HG02884 (cell line): ENCODE measurements at regions not wholly inside any gene's neighbourhood (a gene's known extent, or its start where the extent isn't known, plus 50 kb on each side); places are given as distances from the start of the nearest gene placed in this dataset.

ENCODE experiments used
- ATAC-seq: cut with Tn5 transposase; IDR thresholded peaks from one replicate; pipeline ENCODE4 v1.9.1; 2021; ENCODE audit warnings: mild to moderate bottlenecking, moderate library complexity; ENCODE audit not compliant: unreplicated experiment

DNA sequence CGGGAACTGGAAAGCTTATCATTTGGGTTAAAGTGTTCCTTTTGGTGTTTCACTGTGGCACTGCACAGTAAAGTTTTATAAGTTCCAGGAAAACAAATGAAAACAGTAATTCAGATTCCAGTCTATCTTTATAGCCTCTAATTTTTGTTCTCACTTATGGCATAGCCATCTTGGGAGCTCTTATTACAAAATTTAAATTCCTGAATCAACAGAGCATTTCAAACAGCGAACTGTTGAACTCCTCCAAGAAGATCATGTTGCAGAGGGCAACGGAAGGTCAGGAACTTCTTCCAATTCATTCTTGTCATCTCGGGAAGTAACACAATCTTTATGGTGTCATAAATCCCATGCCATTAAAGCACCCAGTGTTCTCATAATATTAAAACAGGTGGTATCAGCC lies 229.1 kb downstream of the KCNC2 start:
- no peak for ATAC-seq

DNA sequence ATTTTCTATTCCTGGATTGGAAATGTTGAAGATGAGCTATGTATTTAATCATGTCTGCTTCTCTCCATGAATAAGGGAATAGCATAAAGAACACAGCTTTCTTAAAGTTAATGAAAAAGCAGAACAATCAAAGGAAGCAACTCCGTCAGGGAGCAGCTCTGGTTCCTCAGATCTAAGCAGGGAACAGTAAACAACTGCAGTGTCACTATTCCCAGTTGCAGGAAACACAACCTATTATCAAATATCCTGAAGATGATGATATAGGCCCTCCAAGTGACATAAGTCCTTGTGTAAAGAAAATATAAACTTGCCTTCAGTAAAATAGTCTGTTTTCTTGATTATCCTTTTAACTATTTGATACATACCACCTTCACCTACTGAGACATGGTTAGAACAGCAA lies 228.1 kb downstream of the KCNC2 start:
- no peak for ATAC-seq

DNA sequence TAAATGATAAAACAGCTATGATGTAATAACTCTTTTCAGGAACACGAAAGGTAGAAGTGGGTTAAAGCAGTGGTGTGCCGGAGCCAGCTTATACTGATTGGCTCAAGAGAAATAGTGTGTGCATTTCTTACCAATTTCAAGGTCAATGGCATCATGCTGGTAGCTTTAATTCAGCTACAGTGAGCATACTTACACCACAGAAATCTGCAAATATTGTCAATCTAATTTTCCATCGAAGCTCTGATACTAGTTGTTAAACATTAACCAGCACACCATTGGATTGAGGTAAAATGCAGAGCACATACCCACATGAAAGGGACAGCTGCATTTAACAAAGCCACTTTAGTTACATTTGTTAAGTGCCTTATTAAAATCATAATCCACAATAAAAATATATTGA lies 225.7 kb downstream of the KCNC2 start:
- no peak for ATAC-seq

DNA sequence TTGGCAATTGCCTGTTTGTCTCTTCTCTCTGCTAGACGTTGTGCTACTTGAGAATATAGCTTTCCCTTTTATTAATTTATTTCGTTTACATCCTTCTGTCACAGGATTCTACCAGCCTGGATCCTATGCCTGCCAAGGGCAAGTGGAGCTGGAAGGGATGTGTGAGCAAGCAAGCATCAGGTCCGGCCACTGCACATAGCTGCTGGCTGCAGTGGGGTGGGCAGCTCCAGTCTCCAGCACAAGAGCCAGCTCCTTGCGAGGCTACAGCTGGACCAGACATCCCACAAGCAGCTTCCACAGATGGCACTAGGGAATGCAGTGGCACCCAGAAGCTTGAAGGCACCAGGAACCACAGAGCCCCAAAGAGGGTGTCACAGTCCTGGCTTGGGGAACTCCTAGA lies 225.0 kb downstream of the KCNC2 start:
- no peak for ATAC-seq

DNA sequence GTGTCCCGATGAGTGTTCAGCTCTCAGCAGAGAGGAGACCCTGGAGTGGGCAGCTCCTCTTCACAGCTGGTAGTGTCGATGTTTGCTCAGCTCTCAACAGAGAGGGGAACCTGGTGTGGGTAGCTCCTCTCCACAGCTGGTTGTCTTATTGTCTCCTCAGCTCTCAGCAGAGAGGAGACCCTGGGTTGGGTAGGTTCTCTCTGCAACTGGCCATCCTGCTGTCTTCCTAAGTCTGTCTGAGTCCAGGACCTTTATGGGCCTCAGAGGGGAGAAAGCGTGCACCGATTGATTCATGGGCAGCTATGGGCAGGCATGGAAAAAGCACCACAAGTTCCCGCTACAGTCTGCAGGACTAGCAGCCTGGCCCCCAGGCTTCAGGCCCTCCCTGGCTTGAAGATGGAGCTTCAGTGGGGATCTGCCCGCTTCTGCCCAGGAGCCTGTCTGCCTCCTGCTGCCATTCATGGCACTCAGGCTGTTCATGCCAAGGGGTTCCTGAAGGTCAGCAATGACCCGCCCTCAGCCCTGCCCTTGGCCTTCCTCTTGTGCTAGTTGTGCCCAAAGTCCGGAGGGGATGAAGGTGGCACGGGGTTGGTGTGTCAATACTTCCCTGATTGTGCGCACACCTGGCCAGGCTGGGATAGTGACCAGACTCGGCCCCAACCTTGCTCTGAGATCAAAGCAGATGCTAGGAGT lies 224.2 kb downstream of the KCNC2 start:
- ATAC-seq, result no peak

DNA sequence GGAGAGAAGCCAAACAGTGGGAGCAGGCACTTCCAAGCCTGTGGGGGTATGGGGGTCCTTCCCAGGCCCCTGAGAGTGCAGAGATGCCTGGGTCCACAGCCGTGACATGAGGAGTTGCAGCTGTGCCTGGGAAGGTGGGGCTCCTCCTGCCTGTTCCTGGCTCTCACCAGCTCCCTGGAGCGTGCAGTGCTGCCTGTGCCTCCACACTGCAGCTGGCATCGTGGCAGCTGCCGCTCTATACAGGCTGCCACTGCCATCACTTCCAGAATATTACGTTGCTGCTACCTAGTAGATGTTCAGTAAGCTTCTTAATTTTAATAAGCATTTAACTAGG lies 223.7 kb downstream of the KCNC2 start:
- ATAC-seq, result no peak

DNA sequence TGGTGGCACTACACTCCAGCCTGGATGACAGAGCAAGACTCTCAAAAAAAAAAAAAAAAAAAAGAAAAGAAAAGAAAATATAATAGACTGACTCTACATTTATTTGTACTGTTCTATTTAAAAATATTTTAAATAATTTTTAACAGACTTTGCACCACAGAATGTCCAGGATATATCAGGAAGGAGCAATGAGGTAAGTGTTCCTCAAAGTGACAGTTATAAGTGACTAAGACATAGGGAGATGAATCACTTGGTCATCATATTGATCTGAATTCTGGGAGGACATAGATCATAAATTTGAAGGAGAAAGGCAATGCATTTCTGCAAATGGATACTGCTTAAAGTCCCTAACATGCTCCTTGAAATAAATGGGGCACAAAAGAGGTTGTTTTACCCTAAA lies 221.5 kb downstream of the KCNC2 start:
- ATAC-seq, result no peak
